ENCODE measurements at regions not wholly inside any gene's neighbourhood (a gene's known extent, or its start where the extent isn't known, plus 50 kb on each side); places are given as distances from the start of the nearest gene placed in this dataset.

- DNase-seq (ENCODE audit: extremely low spot score, unreplicated experiment) = no peak
- TF ChIP-seq CTCF (conservative IDR thresholded peaks at IDR 0.05) = no peak
- no peak overlapping the region for H3K4me3 Mint-ChIP-seq
- H3K4me1 Mint-ChIP-seq (ENCODE audit: unreplicated experiment) = no peaks in the 10 kb centered on the region
- peaks cover 22% of the 10 kb centered on the region for H3K27me3 Mint-ChIP-seq
- no peaks in the 10 kb centered on the region for H3K36me3 Mint-ChIP-seq
- no peak overlapping the region for H3K27ac Mint-ChIP-seq
- H3K9me3 Mint-ChIP-seq = no peaks in the 10 kb centered on the region
Observed at GRCh38 chr5:66358741-66359140, 214.6 kb downstream of the SREK1 start.

- H3K9me3 Mint-ChIP-seq = no peaks in the 10 kb centered on the region
- H3K4me3 Mint-ChIP-seq = no peak overlapping the region
- H3K27me3 Mint-ChIP-seq = peaks cover 17% of the 10 kb centered on the region
- no peak for DNase-seq (ENCODE audit: extremely low spot score, unreplicated experiment)
- no peak for TF ChIP-seq CTCF (conservative IDR thresholded peaks at IDR 0.05)
- H3K36me3 Mint-ChIP-seq = no peaks in the 10 kb centered on the region
- H3K27ac Mint-ChIP-seq = no peak overlapping the region
- no peaks in the 10 kb centered on the region for H3K4me1 Mint-ChIP-seq (ENCODE audit: unreplicated experiment)
Observed at GRCh38 chr5:66361070-66361469, 217.0 kb downstream of the SREK1 start.

- Mint-ChIP-seq H3K36me3 (no peaks in the 10 kb centered on the region), H3K27me3 (peaks cover 27% of the 10 kb centered on the region)
- DNase-seq (ENCODE audit: extremely low spot score, unreplicated experiment) = peak; percentile 24
Observed at GRCh38 chr5:66362046-66362445, 217.9 kb downstream of the SREK1 start.

GRCh38 chr5:66362687-66363086 is 218.6 kb downstream of the SREK1 start:
- Mint-ChIP-seq H3K4me1 (ENCODE audit: unreplicated experiment) (no peaks in the 10 kb centered on the region), H3K9me3 (no peaks in the 10 kb centered on the region), H3K27me3 (peaks cover 28% of the 10 kb centered on the region), H3K36me3 (no peaks in the 10 kb centered on the region), H3K27ac (no peak overlapping the region), H3K4me3 (no peak overlapping the region)
- TF ChIP-seq CTCF (conservative IDR thresholded peaks at IDR 0.05) = no peak
- no peak for DNase-seq (ENCODE audit: extremely low spot score, unreplicated experiment)

More at GRCh38 chr5:66362046-66362445, 217.9 kb downstream of the SREK1 start:
- Mint-ChIP-seq H3K9me3 (no peaks in the 10 kb centered on the region), H3K4me3 (no peak overlapping the region), H3K27ac (no peak overlapping the region), H3K4me1 (ENCODE audit: unreplicated experiment) (no peaks in the 10 kb centered on the region)
- no peak for TF ChIP-seq CTCF (conservative IDR thresholded peaks at IDR 0.05)

GRCh38 chr5:66363097-66363496 is 219.0 kb downstream of the SREK1 start:
- no peak for DNase-seq (ENCODE audit: extremely low spot score, unreplicated experiment)
- H3K4me3 Mint-ChIP-seq = no peak overlapping the region
- no peaks in the 10 kb centered on the region for H3K36me3 Mint-ChIP-seq
- no peak for TF ChIP-seq CTCF (conservative IDR thresholded peaks at IDR 0.05)
- no peaks in the 10 kb centered on the region for H3K9me3 Mint-ChIP-seq
- no peaks in the 10 kb centered on the region for H3K4me1 Mint-ChIP-seq (ENCODE audit: unreplicated experiment)
- peaks cover 28% of the 10 kb centered on the region for H3K27me3 Mint-ChIP-seq
- no peak overlapping the region for H3K27ac Mint-ChIP-seq

GRCh38 chr5:66364186-66364585 is 220.1 kb downstream of the SREK1 start:
- no peaks in the 10 kb centered on the region for H3K9me3 Mint-ChIP-seq
- H3K4me3 Mint-ChIP-seq = no peak overlapping the region
- H3K27ac Mint-ChIP-seq = no peak overlapping the region
- no peak for TF ChIP-seq CTCF (conservative IDR thresholded peaks at IDR 0.05)
- DNase-seq (ENCODE audit: extremely low spot score, unreplicated experiment) = no peak
- peaks cover 27% of the 10 kb centered on the region for H3K27me3 Mint-ChIP-seq
- H3K4me1 Mint-ChIP-seq (ENCODE audit: unreplicated experiment) = no peaks in the 10 kb centered on the region
- no peaks in the 10 kb centered on the region for H3K36me3 Mint-ChIP-seq
